Body of pancreas (tissue), 4 donors: ENCODE measurements at regions not wholly inside any gene's neighbourhood (a gene's known extent, or its start where the extent isn't known, plus 50 kb on each side); places are given as distances from the start of the nearest gene placed in this dataset.

Experiments
- CTCF ChIP-seq, 7 experiments: fragments of 450-650 bp in 4 of 7; fragments of 200-600 bp in 3 of 7; sonication (generic) in 3 of 7; IDR thresholded peaks; one replicate each; pipeline ENCODE4 v1.5.1; 2016 to 2019; ENCODE audit warnings: antibody characterized with exemption in 7 of 7
- POLR2A ChIP-seq, 3 donors: fragments of 450-650 bp; IDR thresholded peaks; one replicate each; pipeline ENCODE4 v1.6.1; 2016; ENCODE audit warnings: antibody characterized with exemption in 3 of 3, mild to moderate bottlenecking in 2 of 3

- TF ChIP-seq POLR2A (IDR thresholded peaks at IDR 0.05) (no peak), CTCF (IDR thresholded peaks at IDR 0.05) (no peak)
These were observed 226.9 kb upstream of the DTNA start for GRCh38 chr18:34483198-34483597.
